GM18520 (cell line): ENCODE measurements at regions not wholly inside any gene's neighbourhood (a gene's known extent, or its start where the extent isn't known, plus 50 kb on each side); places are given as distances from the start of the nearest gene placed in this dataset.

ENCODE experiments used
- ATAC-seq: cut with Tn5 transposase; IDR thresholded peaks from one replicate; pipeline ENCODE4 v1.9.1; 2021; ENCODE audit not compliant: unreplicated experiment

DNA sequence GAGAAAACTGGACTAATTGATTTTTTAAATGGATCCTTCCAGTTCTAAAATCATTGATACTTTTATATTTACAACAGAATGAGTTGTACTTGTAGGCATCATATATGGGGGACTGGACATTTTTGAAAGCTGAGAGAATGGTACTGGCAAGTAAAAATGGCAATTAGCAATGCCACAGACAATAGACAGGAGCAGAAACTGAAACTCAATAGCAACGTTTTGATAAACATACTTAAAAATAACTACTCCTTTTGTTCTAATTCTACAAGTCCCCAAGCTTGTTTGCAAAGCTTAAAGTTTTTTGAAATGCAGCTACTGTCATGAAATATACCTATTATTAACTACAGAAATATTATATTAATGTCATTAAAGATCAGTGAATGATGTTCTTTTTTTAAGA, 52.8 kb upstream of the FBXL7 start:
- ATAC-seq: no peak

- ATAC-seq: no peak
Observed at GRCh38 chr5:15446552-15446951, 53.4 kb upstream of the FBXL7 start.

- ATAC-seq: no peak
Observed at GRCh38 chr5:15442193-15442570, 57.8 kb upstream of the FBXL7 start.

GRCh38 chr5:15441433-15442192, 58.4 kb upstream of the FBXL7 start:
- no peak for ATAC-seq

- no peak for ATAC-seq
Observed at GRCh38 chr5:15440434-15440833, 59.5 kb upstream of the FBXL7 start.

GRCh38 chr5:15439801-15440200, 60.2 kb upstream of the FBXL7 start:
- no peak for ATAC-seq

DNA sequence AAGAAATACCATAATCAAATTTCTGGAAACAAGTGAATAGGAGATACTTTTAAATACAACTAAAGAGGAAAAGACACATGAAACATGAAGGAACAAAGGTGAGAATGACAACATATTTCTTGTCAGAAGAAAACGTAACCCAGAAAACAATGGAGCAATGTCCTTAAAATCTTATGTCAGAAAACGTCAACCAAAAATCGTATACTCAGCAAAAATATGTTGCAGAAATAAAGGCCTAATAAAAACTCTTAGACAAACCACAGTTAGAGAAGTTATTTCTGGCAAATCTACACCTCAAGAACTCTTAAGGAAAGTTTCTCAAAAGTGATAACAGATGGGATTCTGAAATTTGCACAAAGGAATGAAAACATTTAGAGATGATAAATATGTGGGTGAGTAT, 66.3 kb upstream of the FBXL7 start:
- no peak for ATAC-seq

- no peak for ATAC-seq
Observed at GRCh38 chr5:15431923-15432322, 68.1 kb upstream of the FBXL7 start.

DNA sequence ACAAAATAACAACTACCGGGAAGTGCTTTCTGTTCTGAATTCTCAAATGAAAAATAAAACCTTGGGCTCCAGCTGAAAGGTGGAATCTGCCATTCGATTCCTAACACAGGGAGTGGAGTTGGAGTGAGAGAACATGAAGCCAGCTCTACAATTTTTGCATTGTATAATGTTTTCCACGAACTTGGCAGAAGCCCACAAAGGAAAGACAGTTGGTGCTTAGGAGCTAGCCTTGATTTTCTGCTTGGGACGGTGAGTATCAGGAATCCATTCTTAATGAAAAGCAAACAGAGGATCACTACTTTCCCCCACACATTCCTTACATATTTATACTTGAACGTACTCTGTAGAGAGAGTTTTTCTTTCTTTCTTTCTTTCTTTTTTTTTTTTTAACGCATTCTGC, 74.2 kb upstream of the FBXL7 start:
- ATAC-seq: no peak

- no peak for ATAC-seq
Observed at GRCh38 chr5:15424769-15425168, 75.2 kb upstream of the FBXL7 start.

DNA sequence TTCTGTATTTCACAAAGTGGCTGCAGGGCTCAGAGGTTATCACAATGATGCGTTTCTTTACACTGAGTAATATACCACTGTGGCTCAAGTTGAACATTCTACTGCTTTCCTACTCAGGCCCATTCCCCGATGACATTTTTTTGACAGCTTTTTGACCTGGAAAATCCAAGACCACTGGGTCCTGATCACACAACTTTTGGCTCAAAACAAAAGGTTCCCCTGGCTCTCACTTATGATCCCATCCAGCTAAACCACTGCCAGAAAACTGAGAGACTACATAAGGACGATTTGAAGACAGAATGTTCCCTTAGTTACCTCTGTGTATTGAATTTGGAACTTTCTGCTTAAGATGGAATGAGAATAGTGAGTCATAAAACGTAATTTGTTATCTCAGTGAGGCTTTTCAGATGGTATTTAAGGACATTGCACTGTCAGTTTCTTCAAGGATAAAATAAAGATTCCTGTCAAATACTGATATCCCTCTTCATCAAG, 78.0 kb upstream of the FBXL7 start:
- no peak for ATAC-seq

DNA sequence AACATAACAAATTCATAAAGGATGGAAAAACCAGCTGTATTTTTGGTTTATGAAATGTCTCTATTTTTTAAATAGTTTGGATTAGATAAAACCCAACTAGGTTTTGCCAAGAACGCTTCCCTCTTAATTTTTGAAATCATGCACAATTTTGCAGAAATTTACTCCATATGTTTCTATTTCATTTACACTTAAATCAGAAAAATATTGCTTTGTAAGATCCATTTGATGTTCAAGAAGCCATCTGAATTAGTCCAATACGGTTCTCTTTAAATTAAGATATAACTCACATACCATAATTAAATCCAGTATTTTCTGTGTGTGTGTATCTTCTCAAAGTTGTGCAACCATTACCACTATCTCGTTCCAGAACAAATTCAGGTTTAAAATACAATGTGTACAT, 78.6 kb upstream of the FBXL7 start:
- ATAC-seq: no peak

GRCh38 chr5:15420201-15420600, 79.8 kb upstream of the FBXL7 start:
- ATAC-seq: no peak

GRCh38 chr5:15417156-15417555, 82.8 kb upstream of the FBXL7 start:
- no peak for ATAC-seq

DNA sequence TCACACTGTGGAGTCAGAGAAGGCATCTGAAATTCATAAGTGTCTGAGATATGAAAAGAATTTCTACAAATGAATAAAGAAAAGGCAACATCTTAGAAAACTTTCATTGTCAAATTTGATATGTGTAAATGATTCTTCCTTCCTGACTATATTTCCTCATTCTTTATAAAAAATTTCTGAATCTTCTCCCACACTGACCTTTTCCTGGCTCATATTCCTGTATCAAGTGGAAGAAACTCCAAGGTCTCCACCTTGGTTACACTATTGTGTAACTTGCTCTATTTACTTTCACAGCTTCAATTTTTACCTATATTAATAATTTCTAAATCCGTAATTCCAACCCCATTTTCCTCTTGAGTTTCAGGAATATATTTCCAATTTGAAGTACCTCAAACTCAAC, 93.5 kb upstream of the FBXL7 start:
- ATAC-seq: no peak

GRCh38 chr5:15393146-15393545, 106.8 kb upstream of the FBXL7 start:
- no peak for ATAC-seq

- ATAC-seq: no peak
Observed at GRCh38 chr5:15391704-15392397, 108.1 kb upstream of the FBXL7 start.

GRCh38 chr5:15388866-15389265, 111.1 kb upstream of the FBXL7 start:
- no peak for ATAC-seq

- ATAC-seq: no peak
Observed at GRCh38 chr5:15387931-15388524, 112.0 kb upstream of the FBXL7 start.

DNA sequence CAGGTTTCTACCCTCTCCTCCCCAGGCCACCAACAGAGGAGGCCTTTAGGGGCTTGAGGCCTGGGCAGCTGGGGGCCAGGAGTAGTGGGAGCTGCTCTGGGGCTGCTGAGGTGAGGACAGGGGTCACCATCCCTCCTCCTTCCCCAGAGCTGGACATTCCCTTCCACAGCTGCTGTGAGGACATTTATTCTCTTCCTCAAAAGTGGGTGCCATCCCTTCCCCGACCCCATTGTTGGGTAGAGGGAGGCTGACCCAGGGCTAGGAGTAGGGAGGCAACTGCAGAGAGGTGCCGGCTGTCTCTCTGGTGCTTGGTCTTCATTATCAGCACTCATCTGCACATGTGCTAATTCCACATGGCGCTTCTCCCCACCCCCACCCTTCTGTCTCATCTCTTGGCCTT, 113.9 kb upstream of the FBXL7 start:
- ATAC-seq: no peak

GRCh38 chr5:15385553-15385952, 114.4 kb upstream of the FBXL7 start:
- no peak for ATAC-seq

- ATAC-seq: no peak
Observed at GRCh38 chr5:15385037-15385436, 114.9 kb upstream of the FBXL7 start.
